Panc1 (cell line): ENCODE measurements at regions not wholly inside any gene's neighbourhood (a gene's known extent, or its start where the extent isn't known, plus 50 kb on each side); places are given as distances from the start of the nearest gene placed in this dataset.

Experiments
- ATAC-seq: fragments of 200-7000 bp; cut with Tn5 transposase; 2 replicates; pipeline ENCODE4 v1.9.1; 2020; ENCODE audit warnings: mild to moderate bottlenecking, moderate library complexity
- BruUV-seq: library from RNA; stranded (reverse); fragments of 400-500 nt; replicated peaks from 2 replicates; lab custom pipeline; 2021; lab: Mats Ljungman, UMichigan
- CTCF ChIA-PET: fragments of 300-600 bp; sonication (Branson Sonifier 250); formaldehyde crosslinking; loops from one replicate; lab custom pipeline; 2022; ENCODE audit warnings: antibody characterized with exemption; lab: Charles Lee
- POLR2A ChIA-PET: fragments of 300-600 bp; sonication (Branson Sonifier 250); formaldehyde crosslinking; loops from one replicate; lab custom pipeline; 2022; ENCODE audit warnings: antibody characterized with exemption; lab: Charles Lee
- DNase-seq: peaks from one replicate; pipeline ENCODE4 v3.0.0-alpha.2; 2010; ENCODE audit warnings: low read depth, low spot score
- H3K27ac ChIP-seq: 2 replicates; pipeline ENCODE4 v1.5.1; 2011; ENCODE audit warnings: mild to moderate bottlenecking, low read length, inconsistent platforms
- H3K27me3 ChIP-seq: fragments of 200-500 bp; sonication (Bioruptor generic); 2 replicates; pipeline ENCODE4 v1.6.0; 2014; ENCODE audit warnings: low read length, inconsistent platforms; ENCODE audit not compliant: control insufficient read depth, insufficient read depth
- H3K36me3 ChIP-seq: fragments of 200-500 bp; sonication (Bioruptor generic); 2 replicates; pipeline ENCODE4 v1.5.1; 2014; ENCODE audit warnings: inconsistent platforms, mild to moderate bottlenecking, low read length, moderate library complexity; ENCODE audit not compliant: control insufficient read depth, insufficient read depth
- H3K4me1 ChIP-seq: 2 replicates; pipeline ENCODE4 v1.5.1; 2011; ENCODE audit warnings: inconsistent platforms, mild to moderate bottlenecking, low read length, moderate library complexity; ENCODE audit not compliant: control insufficient read depth, insufficient read depth
- H3K4me3 ChIP-seq, 2 experiments: 2 replicates each; pipeline ENCODE4 v1.5.1; 2011 to 2012; ENCODE audit warnings: low read depth in 2 of 2, low read length in 2 of 2, mild to moderate bottlenecking in 2 of 2, inconsistent platforms in 1 of 2, moderate library complexity in 1 of 2
- H3K9me3 ChIP-seq: fragments of 200-500 bp; sonication (Bioruptor generic); 2 replicates; pipeline ENCODE4 v1.5.1; 2014; ENCODE audit warnings: low read depth, mild to moderate bottlenecking, inconsistent platforms, low read length, moderate library complexity; ENCODE audit not compliant: control insufficient read depth, insufficient read depth
- CTCF ChIP-seq: fragments of 450-650 bp; IDR thresholded peaks from 2 replicates; pipeline ENCODE4 v1.5.1; 2017; ENCODE audit warnings: mild to moderate bottlenecking
- POLR2AphosphoS5 ChIP-seq: IDR thresholded peaks from 2 replicates; pipeline ENCODE4 v1.6.1; 2012; ENCODE audit warnings: mild to moderate bottlenecking, low read depth, low read length, moderate library complexity
- SIN3A ChIP-seq: IDR thresholded peaks from 2 replicates; pipeline ENCODE4 v1.6.1; 2012; ENCODE audit warnings: low read depth, mild to moderate bottlenecking, low read length, moderate library complexity, borderline replicate concordance; ENCODE audit not compliant: insufficient read depth
- TCF7L2 ChIP-seq: IDR thresholded peaks from 2 replicates; pipeline ENCODE4 v1.6.1; 2011; ENCODE audit warnings: mild to moderate bottlenecking, low read depth, low read length, inconsistent platforms
- in situ Hi-C: cut with HindIII; loops from 2 replicates; pipeline ENCODE4 v1.10.0; 2016; ENCODE audit warnings: low sequenced_read_pairs, low pct_unique_long_range_greater_than_20kb
- intact Hi-C: fragments of 100-400 bp; cut with micrococcal nuclease; formaldehyde crosslinking; loops from one replicate; pipeline ENCODE4 v1.10.0; 2022; ENCODE audit not compliant: unreplicated experiment
- TF ChIP-seq, protein P1 (sequence below), 2 experiments: IDR thresholded peaks; 2 replicates each; pipeline ENCODE4 v1.6.1; 2011 to 2012; ENCODE audit warnings: low read depth in 2 of 2, control low read depth in 1 of 2, low read length in 1 of 2, mild to moderate bottlenecking in 1 of 2, moderate library complexity in 1 of 2; ENCODE audit not compliant: insufficient read depth in 1 of 2

DNA sequence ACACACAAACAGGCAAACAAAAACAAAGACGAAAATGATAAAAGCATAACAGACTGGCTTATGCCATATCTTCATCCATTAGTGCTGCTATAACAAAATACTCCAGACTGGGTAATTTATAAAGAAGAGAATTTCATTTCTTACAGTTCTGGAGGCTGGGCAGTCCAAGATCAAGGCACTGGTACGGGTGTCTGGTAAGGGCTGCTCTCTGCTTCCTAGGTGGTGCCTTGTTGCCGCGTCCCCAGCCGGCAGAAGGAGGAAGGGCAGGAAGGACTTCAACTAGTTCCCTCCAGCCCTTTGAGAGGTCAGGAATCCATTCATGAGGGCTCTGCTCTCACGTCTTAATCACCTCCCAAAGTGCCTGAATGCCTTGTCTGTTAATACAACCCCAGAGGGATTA, 122.6 kb downstream of the BOD1 start:
- H3K9me3 ChIP-seq = no peaks in the 10 kb centered on the region
- DNase-seq (no peak), ATAC-seq (no peak)
- H3K27me3 ChIP-seq = no peaks in the 10 kb centered on the region
- no peak overlapping the region for H3K4me3 ChIP-seq
- BruUV-seq = no TSS peak
- no peak for TF ChIP-seq POLR2AphosphoS5
- TF ChIP-seq, protein P1, sequence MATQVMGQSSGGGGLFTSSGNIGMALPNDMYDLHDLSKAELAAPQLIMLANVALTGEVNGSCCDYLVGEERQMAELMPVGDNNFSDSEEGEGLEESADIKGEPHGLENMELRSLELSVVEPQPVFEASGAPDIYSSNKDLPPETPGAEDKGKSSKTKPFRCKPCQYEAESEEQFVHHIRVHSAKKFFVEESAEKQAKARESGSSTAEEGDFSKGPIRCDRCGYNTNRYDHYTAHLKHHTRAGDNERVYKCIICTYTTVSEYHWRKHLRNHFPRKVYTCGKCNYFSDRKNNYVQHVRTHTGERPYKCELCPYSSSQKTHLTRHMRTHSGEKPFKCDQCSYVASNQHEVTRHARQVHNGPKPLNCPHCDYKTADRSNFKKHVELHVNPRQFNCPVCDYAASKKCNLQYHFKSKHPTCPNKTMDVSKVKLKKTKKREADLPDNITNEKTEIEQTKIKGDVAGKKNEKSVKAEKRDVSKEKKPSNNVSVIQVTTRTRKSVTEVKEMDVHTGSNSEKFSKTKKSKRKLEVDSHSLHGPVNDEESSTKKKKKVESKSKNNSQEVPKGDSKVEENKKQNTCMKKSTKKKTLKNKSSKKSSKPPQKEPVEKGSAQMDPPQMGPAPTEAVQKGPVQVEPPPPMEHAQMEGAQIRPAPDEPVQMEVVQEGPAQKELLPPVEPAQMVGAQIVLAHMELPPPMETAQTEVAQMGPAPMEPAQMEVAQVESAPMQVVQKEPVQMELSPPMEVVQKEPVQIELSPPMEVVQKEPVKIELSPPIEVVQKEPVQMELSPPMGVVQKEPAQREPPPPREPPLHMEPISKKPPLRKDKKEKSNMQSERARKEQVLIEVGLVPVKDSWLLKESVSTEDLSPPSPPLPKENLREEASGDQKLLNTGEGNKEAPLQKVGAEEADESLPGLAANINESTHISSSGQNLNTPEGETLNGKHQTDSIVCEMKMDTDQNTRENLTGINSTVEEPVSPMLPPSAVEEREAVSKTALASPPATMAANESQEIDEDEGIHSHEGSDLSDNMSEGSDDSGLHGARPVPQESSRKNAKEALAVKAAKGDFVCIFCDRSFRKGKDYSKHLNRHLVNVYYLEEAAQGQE (IDR thresholded peaks at IDR 0.05; ENCODE audit: insufficient read depth in 1 of 2, low read depth in 2 of 2, low read length in 1 of 2) = no peak
- no peak for TF ChIP-seq SIN3A
- TF ChIP-seq CTCF = no peak
- no peak for TF ChIP-seq TCF7L2
- H3K36me3 ChIP-seq = no peaks in the 10 kb centered on the region
- in situ Hi-C loops (no loop called here), intact Hi-C loops (no loop called here)
- ChIA-PET POLR2A (no interaction called here), CTCF (no interaction called here)
- no peak overlapping the region for H3K27ac ChIP-seq
- no peaks in the 10 kb centered on the region; the same call in 1 of the 2 replicates for H3K4me1 ChIP-seq

DNA sequence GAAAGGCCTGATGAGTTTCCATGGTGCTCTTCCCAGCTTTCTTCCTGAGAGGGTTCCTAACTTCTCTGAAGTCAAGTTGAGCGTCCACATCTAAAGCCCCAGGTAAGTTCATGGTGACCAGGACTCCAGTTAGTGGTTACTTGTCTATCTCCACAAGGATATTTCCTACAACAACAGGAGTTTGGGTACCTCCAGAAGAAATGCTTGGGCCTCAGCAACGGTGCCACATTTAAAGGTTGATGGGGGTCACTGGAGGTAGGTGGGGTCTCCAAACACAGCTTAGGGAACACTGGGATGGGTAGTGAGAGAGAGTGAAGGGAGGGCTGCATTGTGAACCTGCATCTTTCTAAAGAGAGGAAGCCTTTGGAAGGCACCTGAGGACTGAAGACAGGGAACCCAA, 123.4 kb downstream of the BOD1 start:
- intact Hi-C loops = no loop called here
- Histone ChIP-seq H3K36me3 (no peaks in the 10 kb centered on the region), H3K27ac (no peak overlapping the region), H3K4me1 (no peaks in the 10 kb centered on the region), H3K27me3 (no peaks in the 10 kb centered on the region), H3K4me3 (no peak overlapping the region), H3K9me3 (no peaks in the 10 kb centered on the region)
- CTCF ChIA-PET = no interaction called here
- no peak for TF ChIP-seq CTCF
- in situ Hi-C loops = no loop called here
- ATAC-seq (no peak), DNase-seq (no peak)
- BruUV-seq = no TSS peak
- POLR2A ChIA-PET = no interaction called here

GRCh38 chr5:173490681-173491080, 125.8 kb downstream of the BOD1 start:
- no peak for DNase-seq
- Histone ChIP-seq H3K27me3 (no peaks in the 10 kb centered on the region), H3K36me3 (no peaks in the 10 kb centered on the region), H3K4me1 (no peaks in the 10 kb centered on the region), H3K9me3 (no peaks in the 10 kb centered on the region), H3K27ac (no peak overlapping the region), H3K4me3 (no peak overlapping the region)
- ATAC-seq = no peak
- ChIA-PET CTCF (no interaction called here), POLR2A (no interaction called here)
- no peak for TF ChIP-seq POLR2AphosphoS5
- no peak for TF ChIP-seq SIN3A
- TF ChIP-seq, protein P1 (IDR thresholded peaks at IDR 0.05; ENCODE audit: insufficient read depth in 1 of 2, low read depth in 2 of 2, low read length in 1 of 2) = no peak
- TF ChIP-seq CTCF = no peak
- no peak for TF ChIP-seq TCF7L2
- no TSS peak for BruUV-seq
- intact Hi-C loops (no loop called here), in situ Hi-C loops (no loop called here)
